ENCODE measurements at regions not wholly inside any gene's neighbourhood (a gene's known extent, or its start where the extent isn't known, plus 50 kb on each side); places are given as distances from the start of the nearest gene placed in this dataset.

- TF ChIP-seq GATA2 (IDR thresholded peaks at IDR 0.05; ENCODE audit: low read depth, low read length) (no peak), GATA3 (IDR thresholded peaks at IDR 0.05; ENCODE audit: low read depth, low read length) (no peak)
These were observed 59.2 kb upstream of the ADAMTS2 start for GRCh38 chr5:179404321-179405053.
